CD14-positive monocyte (primary cell): ENCODE measurements at regions not wholly inside any gene's neighbourhood (a gene's known extent, or its start where the extent isn't known, plus 50 kb on each side); places are given as distances from the start of the nearest gene placed in this dataset.

Source experiments
- DNase-seq, 3 donors: peaks; one replicate each; pipeline ENCODE4 v3.0.0-alpha.2; 2011 to 2022
- H2AFZ ChIP-seq: 2 replicates; pipeline ENCODE4 v1.6.0; 2012; ENCODE audit warnings: mild to moderate bottlenecking, low read depth, low read length, inconsistent platforms; ENCODE audit not compliant: insufficient read depth, poor library complexity, severe bottlenecking
- H3K27ac ChIP-seq, 2 donors: 1 replicate in 1 of 2; 2 replicates in 1 of 2; pipeline ENCODE4 v1.5.1; 2012 to 2013; ENCODE audit warnings: low read length in 2 of 2, control low read depth in 1 of 2, inconsistent platforms in 1 of 2, low read depth in 1 of 2, mild to moderate bottlenecking in 1 of 2
- H3K27me3 ChIP-seq, 2 donors: one replicate each; pipeline versions ENCODE4 v1.6.0 to v1.6.1; 2011 to 2013; ENCODE audit warnings: low read length in 2 of 2; ENCODE audit not compliant: control insufficient read depth in 2 of 2, insufficient read depth in 2 of 2
- H3K36me3 ChIP-seq, 2 donors: replicated peaks in 1 of 2; 1 replicate in 1 of 2; 2 replicates in 1 of 2; pipeline versions ENCODE4 v1.5.1 to v1.6.1; 2012 to 2013; ENCODE audit warnings: low read length in 2 of 2, control low read depth in 1 of 2, inconsistent platforms in 1 of 2, mild to moderate bottlenecking in 1 of 2; ENCODE audit not compliant: insufficient read depth in 2 of 2, control insufficient read depth in 1 of 2
- H3K4me1 ChIP-seq, 2 donors: 1 replicate in 1 of 2; 2 replicates in 1 of 2; pipeline versions ENCODE4 v1.5.1 to v1.6.1; 2012 to 2013; ENCODE audit warnings: low read length in 2 of 2, control low read depth in 1 of 2, inconsistent platforms in 1 of 2, mild to moderate bottlenecking in 1 of 2, moderate library complexity in 1 of 2; ENCODE audit not compliant: insufficient read depth in 2 of 2, control insufficient read depth in 1 of 2
- H3K4me2 ChIP-seq: replicated peaks from 2 replicates; pipeline ENCODE3; 2012; ENCODE audit warnings: low read length, moderate library complexity, mild to moderate bottlenecking; ENCODE audit not compliant: poor library complexity, severe bottlenecking; ENCODE audit errors: extremely low read depth
- H3K4me3 ChIP-seq, 3 experiments: fragments of 200-600 bp in 1 of 3; sonication (generic) in 1 of 3; replicated peaks in 1 of 3; 1 replicate in 2 of 3; 2 replicates in 1 of 3; pipeline ENCODE4 v1.5.1; 2011 to 2013; ENCODE audit warnings: low read length in 3 of 3, mild to moderate bottlenecking in 3 of 3, control low read depth in 2 of 3, low read depth in 2 of 3, inconsistent platforms in 1 of 3, moderate library complexity in 1 of 3
- H3K79me2 ChIP-seq: 2 replicates; pipeline ENCODE4 v1.6.0; 2012; ENCODE audit warnings: mild to moderate bottlenecking, control low read depth, inconsistent platforms, low read length, moderate library complexity; ENCODE audit not compliant: insufficient read depth
- H3K9ac ChIP-seq: 2 replicates; pipeline ENCODE4 v1.6.0; 2017; ENCODE audit warnings: low read length, mild to moderate bottlenecking; ENCODE audit not compliant: insufficient read depth, poor library complexity, severe bottlenecking
- H3K9me3 ChIP-seq, 2 donors: replicated peaks in 1 of 2; 1 replicate in 1 of 2; 2 replicates in 1 of 2; pipeline versions ENCODE4 v1.5.1 to v1.6.1; 2012 to 2013; ENCODE audit warnings: low read length in 2 of 2, control low read depth in 1 of 2; ENCODE audit not compliant: control insufficient read depth in 1 of 2, insufficient read depth in 1 of 2
- H4K20me1 ChIP-seq: 2 replicates; pipeline ENCODE4 v1.6.0; 2012; ENCODE audit warnings: mild to moderate bottlenecking, low read length, control low read depth, moderate library complexity; ENCODE audit not compliant: insufficient read depth
- H3K27ac Mint-ChIP-seq, 7 donors: one replicate each; pipeline ENCODE4 v1.8.0; 2020; ENCODE audit warnings: mild to moderate bottlenecking in 7 of 7, mixed read lengths in 7 of 7, moderate library complexity in 6 of 7, inconsistent platforms in 2 of 7
- H3K27me3 Mint-ChIP-seq, 3 donors: one replicate each; pipeline ENCODE4 v1.8.0; 2021 to 2022; ENCODE audit warnings: low read depth in 3 of 3, mild to moderate bottlenecking in 3 of 3, mixed read lengths in 3 of 3, moderate library complexity in 3 of 3, inconsistent platforms in 1 of 3
- H3K36me3 Mint-ChIP-seq, 2 donors: one replicate each; pipeline ENCODE4 v1.8.0; 2020; ENCODE audit warnings: mixed read lengths in 2 of 2, inconsistent platforms in 1 of 2, mild to moderate bottlenecking in 1 of 2
- H3K4me1 Mint-ChIP-seq: one replicate; pipeline ENCODE4 v1.8.0; 2020; ENCODE audit warnings: mild to moderate bottlenecking, mixed read lengths
- H3K4me3 Mint-ChIP-seq, 2 donors: one replicate each; pipeline ENCODE4 v1.8.0; 2020; ENCODE audit warnings: mild to moderate bottlenecking in 2 of 2, mixed read lengths in 2 of 2, moderate library complexity in 1 of 2
- H3K9me3 Mint-ChIP-seq, 7 donors: one replicate each; pipeline ENCODE4 v1.8.0; 2020 to 2022; ENCODE audit warnings: mixed read lengths in 7 of 7, mild to moderate bottlenecking in 6 of 7, moderate library complexity in 6 of 7, inconsistent platforms in 2 of 7
- WGBS: methylation state at CpG from one replicate; pipeline ENCODE4 v1.1.5; 2013; ENCODE audit warnings: missing lambda C conversion rate; ENCODE audit not compliant: insufficient coverage; 5-methylcytosine and 5-hydroxymethylcytosine counted together
- intact Hi-C, 2 donors: fragments of 100-400 bp; cut with micrococcal nuclease; formaldehyde crosslinking; loops; one replicate each; pipeline versions ENCODE4 v1.15.0 to v1.15.1; 2023
- TF ChIP-seq, protein P1 (sequence below): fragments of 200-600 bp; IDR thresholded peaks from one replicate; pipeline ENCODE4 v1.8.0; 2022; ENCODE audit warnings: antibody characterized with exemption, mild to moderate bottlenecking

- Mint-ChIP-seq H3K27ac (no peak overlapping the region), H3K4me1 (no peaks in the 10 kb centered on the region), H3K9me3 (peaks cover 0 to 2% (median 0%) of the 10 kb centered on the region in 7 donors), H3K36me3 (no peaks in the 10 kb centered on the region), H3K4me3 (no peak overlapping the region), H3K27me3 (peaks cover 2 to 7% (median 7%) of the 10 kb centered on the region in 3 donors)
- WGBS = no CpG with 5 or more reads among the region's 1 CpG
- TF ChIP-seq, protein P1, sequence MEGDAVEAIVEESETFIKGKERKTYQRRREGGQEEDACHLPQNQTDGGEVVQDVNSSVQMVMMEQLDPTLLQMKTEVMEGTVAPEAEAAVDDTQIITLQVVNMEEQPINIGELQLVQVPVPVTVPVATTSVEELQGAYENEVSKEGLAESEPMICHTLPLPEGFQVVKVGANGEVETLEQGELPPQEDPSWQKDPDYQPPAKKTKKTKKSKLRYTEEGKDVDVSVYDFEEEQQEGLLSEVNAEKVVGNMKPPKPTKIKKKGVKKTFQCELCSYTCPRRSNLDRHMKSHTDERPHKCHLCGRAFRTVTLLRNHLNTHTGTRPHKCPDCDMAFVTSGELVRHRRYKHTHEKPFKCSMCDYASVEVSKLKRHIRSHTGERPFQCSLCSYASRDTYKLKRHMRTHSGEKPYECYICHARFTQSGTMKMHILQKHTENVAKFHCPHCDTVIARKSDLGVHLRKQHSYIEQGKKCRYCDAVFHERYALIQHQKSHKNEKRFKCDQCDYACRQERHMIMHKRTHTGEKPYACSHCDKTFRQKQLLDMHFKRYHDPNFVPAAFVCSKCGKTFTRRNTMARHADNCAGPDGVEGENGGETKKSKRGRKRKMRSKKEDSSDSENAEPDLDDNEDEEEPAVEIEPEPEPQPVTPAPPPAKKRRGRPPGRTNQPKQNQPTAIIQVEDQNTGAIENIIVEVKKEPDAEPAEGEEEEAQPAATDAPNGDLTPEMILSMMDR = no peak
- Histone ChIP-seq H3K9ac (no peak overlapping the region), H3K27ac (no peak overlapping the region), H3K4me1 (no peaks in the 10 kb centered on the region), H3K4me3 (no peak overlapping the region), H4K20me1 (no peaks in the 10 kb centered on the region), H3K27me3 (peaks cover 0 to 2% of the 10 kb centered on the region in 2 donors), H3K4me2 (no peak overlapping the region), H2AFZ (no peak overlapping the region), H3K79me2 (no peaks in the 10 kb centered on the region), H3K9me3 (no peaks in the 10 kb centered on the region), H3K36me3 (no peaks in the 10 kb centered on the region)
- intact Hi-C loops = no loop called here
- DNase-seq = no peak
Observed at GRCh38 chrX:39204945-39205344, 403.7 kb downstream of the MID1IP1 start.

DNA sequence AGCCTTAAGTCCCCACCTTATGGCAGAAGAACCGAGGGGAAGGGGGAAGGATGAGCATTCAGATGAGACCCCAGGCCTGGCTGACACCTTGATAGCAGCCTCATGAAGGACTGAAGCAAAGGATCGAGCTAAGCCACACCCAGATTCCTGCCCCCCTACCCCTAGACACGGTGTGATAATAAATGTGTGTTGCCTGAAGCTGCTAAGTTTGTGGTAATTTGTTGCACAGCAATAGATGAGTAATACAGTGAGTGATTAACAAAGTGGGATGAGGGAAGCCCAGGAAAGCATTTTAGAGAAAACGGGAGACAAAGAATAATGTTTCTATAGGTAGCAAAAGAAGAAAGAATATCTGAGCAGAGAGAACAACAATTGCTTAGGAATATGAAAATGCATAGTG, 404.2 kb downstream of the MID1IP1 start:
- H3K4me3 ChIP-seq = no peak overlapping the region
- H3K27ac Mint-ChIP-seq = no peak overlapping the region
- no CpG with 5 or more reads among the region's 4 CpGs for WGBS
- no peak overlapping the region for H2AFZ ChIP-seq
- H3K4me2 ChIP-seq = no peak overlapping the region
- H3K9me3 ChIP-seq = no peaks in the 10 kb centered on the region
- H3K9me3 Mint-ChIP-seq = peaks cover 0 to 2% (median 0%) of the 10 kb centered on the region in 7 donors
- no peaks in the 10 kb centered on the region for H3K4me1 Mint-ChIP-seq
- TF ChIP-seq, protein P1 = no peak
- no peak overlapping the region for H3K27ac ChIP-seq
- DNase-seq = no peak
- no peak overlapping the region for H3K4me3 Mint-ChIP-seq
- H3K36me3 ChIP-seq = no peaks in the 10 kb centered on the region
- no peaks in the 10 kb centered on the region for H4K20me1 ChIP-seq
- intact Hi-C loops = no loop called here
- no peak overlapping the region for H3K9ac ChIP-seq
- H3K27me3 ChIP-seq = peaks cover 0 to 2% of the 10 kb centered on the region in 2 donors
- H3K4me1 ChIP-seq = no peaks in the 10 kb centered on the region
- no peaks in the 10 kb centered on the region for H3K36me3 Mint-ChIP-seq
- no peaks in the 10 kb centered on the region for H3K79me2 ChIP-seq
- H3K27me3 Mint-ChIP-seq = peaks cover 2 to 7% (median 7%) of the 10 kb centered on the region in 3 donors
